ENCODE measurements at regions not wholly inside any gene's neighbourhood (a gene's known extent, or its start where the extent isn't known, plus 50 kb on each side); places are given as distances from the start of the nearest gene placed in this dataset.

DNA sequence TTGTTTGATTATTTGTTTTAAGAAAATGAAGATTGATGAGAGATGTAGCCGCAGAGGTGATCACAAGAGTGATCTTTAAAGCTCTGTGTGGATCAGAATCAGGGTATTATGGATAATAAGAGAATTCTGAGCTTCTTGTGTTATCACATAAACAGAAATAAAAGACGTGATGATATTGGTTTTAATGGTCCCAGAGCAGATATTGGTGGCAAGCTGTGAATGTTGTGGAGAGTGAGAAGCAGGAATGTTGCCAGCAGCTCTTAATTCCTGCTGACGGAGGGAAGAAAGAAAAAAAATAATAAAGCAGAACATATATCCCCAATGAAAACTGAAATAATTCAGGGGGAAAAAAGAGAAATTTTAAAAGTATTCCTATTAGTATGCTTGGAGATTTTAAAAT, 1015.9 kb downstream of the PCDH18 start:
- Mint-ChIP-seq H3K4me1 (ENCODE audit: low read depth) (no peaks in the 10 kb centered on the region), H3K4me3 (no peak overlapping the region), H3K36me3 (ENCODE audit: low read depth) (no peaks in the 10 kb centered on the region), H3K27me3 (ENCODE audit: insufficient read depth) (no peaks in the 10 kb centered on the region), H3K27ac (no peak overlapping the region), H3K9me3 (peaks cover 27% of the 10 kb centered on the region)
- DNase-seq = no peak
- TF ChIP-seq, protein P1, sequence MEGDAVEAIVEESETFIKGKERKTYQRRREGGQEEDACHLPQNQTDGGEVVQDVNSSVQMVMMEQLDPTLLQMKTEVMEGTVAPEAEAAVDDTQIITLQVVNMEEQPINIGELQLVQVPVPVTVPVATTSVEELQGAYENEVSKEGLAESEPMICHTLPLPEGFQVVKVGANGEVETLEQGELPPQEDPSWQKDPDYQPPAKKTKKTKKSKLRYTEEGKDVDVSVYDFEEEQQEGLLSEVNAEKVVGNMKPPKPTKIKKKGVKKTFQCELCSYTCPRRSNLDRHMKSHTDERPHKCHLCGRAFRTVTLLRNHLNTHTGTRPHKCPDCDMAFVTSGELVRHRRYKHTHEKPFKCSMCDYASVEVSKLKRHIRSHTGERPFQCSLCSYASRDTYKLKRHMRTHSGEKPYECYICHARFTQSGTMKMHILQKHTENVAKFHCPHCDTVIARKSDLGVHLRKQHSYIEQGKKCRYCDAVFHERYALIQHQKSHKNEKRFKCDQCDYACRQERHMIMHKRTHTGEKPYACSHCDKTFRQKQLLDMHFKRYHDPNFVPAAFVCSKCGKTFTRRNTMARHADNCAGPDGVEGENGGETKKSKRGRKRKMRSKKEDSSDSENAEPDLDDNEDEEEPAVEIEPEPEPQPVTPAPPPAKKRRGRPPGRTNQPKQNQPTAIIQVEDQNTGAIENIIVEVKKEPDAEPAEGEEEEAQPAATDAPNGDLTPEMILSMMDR (IDR thresholded peaks at IDR 0.05) = no peak

DNA sequence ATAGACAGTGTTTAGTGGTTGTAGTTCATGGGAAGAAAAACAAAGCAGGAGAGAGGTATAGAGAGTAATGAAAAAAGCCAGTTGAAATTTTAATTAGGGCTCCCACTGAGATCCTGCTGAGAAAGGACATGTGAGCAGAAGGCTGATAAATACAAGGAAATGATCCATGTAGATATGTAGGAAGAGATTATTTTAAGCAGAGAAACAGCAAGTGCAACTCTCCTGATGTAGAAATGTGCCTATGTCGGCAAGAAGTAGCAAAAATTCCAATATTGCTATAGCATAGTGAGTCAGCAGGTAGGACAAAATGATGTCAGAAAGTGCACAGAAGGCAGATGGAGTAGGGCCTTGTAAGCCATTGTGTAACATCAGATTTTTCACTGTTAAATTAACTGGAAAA, 1027.3 kb downstream of the PCDH18 start:
- H3K9me3 Mint-ChIP-seq = peaks cover 42% of the 10 kb centered on the region
- no peak for DNase-seq
- TF ChIP-seq, protein P1 (IDR thresholded peaks at IDR 0.05) = no peak
- no peaks in the 10 kb centered on the region for H3K27me3 Mint-ChIP-seq (ENCODE audit: insufficient read depth)
- no peak overlapping the region for H3K27ac Mint-ChIP-seq
- H3K4me3 Mint-ChIP-seq = no peak overlapping the region
- H3K4me1 Mint-ChIP-seq (ENCODE audit: low read depth) = no peaks in the 10 kb centered on the region
- no peaks in the 10 kb centered on the region for H3K36me3 Mint-ChIP-seq (ENCODE audit: low read depth)

DNA sequence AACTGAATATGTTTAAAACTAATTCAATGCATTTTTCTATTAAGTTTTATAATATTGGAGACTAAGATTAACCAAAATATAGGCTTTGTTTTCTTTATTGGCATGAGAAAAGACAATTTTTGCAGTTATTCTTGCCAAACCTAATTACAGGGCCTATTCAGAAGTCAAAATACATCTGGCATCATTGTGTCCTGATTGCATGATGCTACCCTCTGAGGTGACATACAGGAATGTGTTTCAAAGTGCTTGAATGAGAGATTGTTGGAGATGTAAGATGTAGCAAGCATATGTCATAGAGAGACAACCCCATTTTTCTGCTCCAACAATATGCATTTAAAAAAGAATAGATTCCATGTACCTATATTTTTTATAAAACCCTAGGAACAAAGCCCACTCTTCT, 1036.4 kb downstream of the PCDH18 start:
- H3K27me3 Mint-ChIP-seq (ENCODE audit: insufficient read depth) = no peaks in the 10 kb centered on the region
- TF ChIP-seq, protein P1 (IDR thresholded peaks at IDR 0.05) = no peak
- H3K9me3 Mint-ChIP-seq = peaks cover 7% of the 10 kb centered on the region
- H3K27ac Mint-ChIP-seq = no peak overlapping the region
- no peaks in the 10 kb centered on the region for H3K4me1 Mint-ChIP-seq (ENCODE audit: low read depth)
- DNase-seq = no peak
- no peak overlapping the region for H3K4me3 Mint-ChIP-seq
- H3K36me3 Mint-ChIP-seq (ENCODE audit: low read depth) = no peaks in the 10 kb centered on the region

DNA sequence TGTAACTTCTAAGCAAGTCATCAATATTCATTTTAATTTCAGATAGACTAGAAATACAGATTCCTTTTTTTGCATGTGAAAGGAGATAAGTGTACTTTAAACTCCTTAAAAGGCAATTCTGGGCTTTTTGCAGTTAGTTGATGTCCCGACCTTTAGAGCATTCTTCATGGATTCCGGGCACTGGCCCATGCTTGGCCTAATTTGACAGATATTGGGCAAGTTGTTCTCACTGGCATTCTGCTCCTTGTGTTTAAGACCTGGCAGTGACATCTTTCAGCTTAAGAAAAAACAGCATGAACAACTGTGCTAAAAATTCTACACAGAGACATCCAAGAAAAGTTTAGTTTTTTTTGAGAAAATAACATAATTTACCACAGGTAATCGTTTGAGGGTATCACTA, 1037.2 kb downstream of the PCDH18 start:
- Mint-ChIP-seq H3K27me3 (ENCODE audit: insufficient read depth) (no peaks in the 10 kb centered on the region), H3K4me1 (ENCODE audit: low read depth) (no peaks in the 10 kb centered on the region), H3K27ac (no peak overlapping the region), H3K4me3 (no peak overlapping the region), H3K9me3 (peaks cover 6% of the 10 kb centered on the region), H3K36me3 (ENCODE audit: low read depth) (no peaks in the 10 kb centered on the region)
- no peak for DNase-seq
- TF ChIP-seq, protein P1 (IDR thresholded peaks at IDR 0.05) = no peak

DNA sequence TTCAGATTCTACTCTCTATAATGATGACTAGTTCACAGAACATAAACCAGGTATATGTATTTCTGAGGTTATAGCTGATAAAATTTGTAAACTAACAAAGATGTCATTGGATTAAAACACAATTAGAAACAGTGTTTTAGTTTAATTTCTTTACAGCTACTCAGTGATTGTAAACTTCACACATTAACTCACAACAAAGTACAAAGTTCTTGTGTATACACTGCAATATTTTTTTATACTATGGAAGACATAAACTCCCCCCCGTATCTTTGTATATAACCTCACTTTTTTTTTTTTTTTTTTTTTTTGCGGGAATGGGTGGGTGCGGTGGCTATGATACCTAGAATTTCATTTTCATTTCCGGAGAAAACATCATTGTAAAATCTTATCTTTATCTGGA, 1043.2 kb downstream of the PCDH18 start:
- no peaks in the 10 kb centered on the region for H3K27me3 Mint-ChIP-seq (ENCODE audit: insufficient read depth)
- H3K4me3 Mint-ChIP-seq = no peak overlapping the region
- no peak overlapping the region for H3K27ac Mint-ChIP-seq
- H3K9me3 Mint-ChIP-seq = peaks cover 11% of the 10 kb centered on the region
- DNase-seq = no peak
- H3K4me1 Mint-ChIP-seq (ENCODE audit: low read depth) = no peaks in the 10 kb centered on the region
- TF ChIP-seq, protein P1 (IDR thresholded peaks at IDR 0.05) = no peak
- no peaks in the 10 kb centered on the region for H3K36me3 Mint-ChIP-seq (ENCODE audit: low read depth)

DNA sequence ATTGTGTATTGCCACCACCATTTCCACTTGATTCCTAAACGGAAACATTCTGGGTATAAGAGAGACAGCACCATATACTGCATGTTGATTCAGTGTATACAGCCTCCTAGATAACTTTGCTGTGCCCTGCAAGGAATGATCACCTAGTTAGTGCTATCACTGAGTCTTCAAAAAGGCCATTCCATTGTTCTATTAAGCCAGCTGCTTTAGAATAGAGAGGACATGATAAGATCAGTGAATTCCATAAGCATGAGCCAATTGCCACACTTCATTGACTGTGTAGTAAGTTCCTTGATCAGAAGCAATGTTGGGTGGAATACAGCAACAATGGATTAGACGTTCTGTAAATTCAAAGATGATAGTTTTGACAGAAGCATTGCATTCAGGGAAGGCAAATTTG, 1047.3 kb downstream of the PCDH18 start:
- peaks cover 16% of the 10 kb centered on the region for H3K9me3 Mint-ChIP-seq
- no peaks in the 10 kb centered on the region for H3K36me3 Mint-ChIP-seq (ENCODE audit: low read depth)
- no peak for DNase-seq
- no peak overlapping the region for H3K4me3 Mint-ChIP-seq
- H3K4me1 Mint-ChIP-seq (ENCODE audit: low read depth) = no peaks in the 10 kb centered on the region
- no peaks in the 10 kb centered on the region for H3K27me3 Mint-ChIP-seq (ENCODE audit: insufficient read depth)
- TF ChIP-seq, protein P1 (IDR thresholded peaks at IDR 0.05) = no peak
- no peak overlapping the region for H3K27ac Mint-ChIP-seq

All from HFFc6 (cell line).